GM10266 (cell line): ENCODE measurements at regions not wholly inside any gene's neighbourhood (a gene's known extent, or its start where the extent isn't known, plus 50 kb on each side); places are given as distances from the start of the nearest gene placed in this dataset.

Experiments
- DNase-seq: peaks from one replicate; pipeline ENCODE4 v3.0.0; 2012; ENCODE audit errors: extremely low spot score
- TF ChIP-seq, protein P1 (sequence below): IDR thresholded peaks from 2 replicates; pipeline ENCODE4 v1.5.1; 2012; ENCODE audit warnings: mild to moderate bottlenecking, low read depth; ENCODE audit not compliant: control insufficient read depth, insufficient read depth; ENCODE audit errors: missing control alignments

DNA sequence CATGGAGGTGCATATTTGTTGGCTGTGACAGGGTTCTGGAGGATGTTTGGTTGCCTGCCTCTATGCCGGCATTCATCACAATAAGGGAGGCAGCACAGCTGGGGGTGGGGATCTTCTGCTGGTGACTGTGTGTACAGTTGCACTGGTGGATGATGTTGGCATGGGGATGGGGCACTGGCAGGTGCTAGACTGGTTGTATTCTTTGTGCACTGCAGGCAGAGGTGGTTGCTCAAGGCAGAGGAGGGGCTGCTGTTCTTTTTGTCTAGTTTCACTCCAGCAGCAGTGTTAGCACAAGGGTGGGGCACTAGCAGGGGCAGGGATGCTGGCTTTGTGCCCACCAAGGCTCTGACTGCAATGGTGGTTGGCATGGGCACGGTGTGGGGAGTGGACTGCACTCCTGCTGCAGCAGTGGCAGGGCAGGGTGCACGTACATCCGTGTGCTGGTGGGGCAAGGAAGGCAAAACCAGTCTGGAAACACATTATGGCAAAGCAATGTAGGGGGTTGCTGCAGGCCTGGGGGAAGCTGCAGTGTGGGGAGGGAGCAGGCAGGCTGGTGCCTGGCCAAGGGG lies 69.3 kb downstream of the ISOC1 start:
- no peak for DNase-seq
- TF ChIP-seq, protein P1, sequence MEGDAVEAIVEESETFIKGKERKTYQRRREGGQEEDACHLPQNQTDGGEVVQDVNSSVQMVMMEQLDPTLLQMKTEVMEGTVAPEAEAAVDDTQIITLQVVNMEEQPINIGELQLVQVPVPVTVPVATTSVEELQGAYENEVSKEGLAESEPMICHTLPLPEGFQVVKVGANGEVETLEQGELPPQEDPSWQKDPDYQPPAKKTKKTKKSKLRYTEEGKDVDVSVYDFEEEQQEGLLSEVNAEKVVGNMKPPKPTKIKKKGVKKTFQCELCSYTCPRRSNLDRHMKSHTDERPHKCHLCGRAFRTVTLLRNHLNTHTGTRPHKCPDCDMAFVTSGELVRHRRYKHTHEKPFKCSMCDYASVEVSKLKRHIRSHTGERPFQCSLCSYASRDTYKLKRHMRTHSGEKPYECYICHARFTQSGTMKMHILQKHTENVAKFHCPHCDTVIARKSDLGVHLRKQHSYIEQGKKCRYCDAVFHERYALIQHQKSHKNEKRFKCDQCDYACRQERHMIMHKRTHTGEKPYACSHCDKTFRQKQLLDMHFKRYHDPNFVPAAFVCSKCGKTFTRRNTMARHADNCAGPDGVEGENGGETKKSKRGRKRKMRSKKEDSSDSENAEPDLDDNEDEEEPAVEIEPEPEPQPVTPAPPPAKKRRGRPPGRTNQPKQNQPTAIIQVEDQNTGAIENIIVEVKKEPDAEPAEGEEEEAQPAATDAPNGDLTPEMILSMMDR: no peak

- TF ChIP-seq, protein P1: no peak
These were observed 75.5 kb downstream of the ISOC1 start for GRCh38 chr5:129170050-129170449.

DNA sequence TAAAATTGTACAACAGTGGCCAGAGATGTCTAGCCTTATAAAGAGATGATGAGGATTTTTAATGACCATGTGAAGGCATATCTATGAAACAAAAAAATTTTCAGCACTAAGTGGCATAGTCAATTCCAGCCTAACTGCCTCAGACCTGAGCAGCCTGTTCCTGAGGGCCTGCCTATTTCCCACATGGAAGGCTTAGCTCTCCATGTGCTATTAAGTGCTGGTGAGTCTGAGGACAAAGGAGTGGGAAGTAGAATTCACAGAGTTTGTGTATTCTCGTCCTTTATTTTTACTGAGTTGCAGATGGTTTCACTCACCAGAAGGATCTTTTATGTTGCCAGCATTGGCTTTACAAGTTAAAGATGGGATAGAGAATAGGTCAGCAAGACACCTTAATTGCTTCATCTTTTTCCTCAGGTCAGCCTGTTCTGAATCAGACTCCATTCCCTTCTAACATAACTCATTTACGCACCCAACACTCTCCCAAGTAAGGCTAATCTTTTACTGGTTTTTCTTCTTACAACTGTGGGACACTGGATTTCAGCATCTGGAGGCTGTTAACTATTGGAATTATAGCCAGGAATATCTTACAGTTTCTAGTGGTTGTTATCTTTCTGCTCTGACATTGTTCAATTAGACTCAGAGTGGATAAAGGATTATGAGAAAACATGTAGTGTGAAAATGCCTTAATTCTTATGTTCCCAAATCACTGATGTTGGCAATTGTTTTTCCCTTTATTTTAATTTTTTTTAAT lies 76.8 kb downstream of the ISOC1 start:
- no peak for DNase-seq
- TF ChIP-seq, protein P1: no peak

More at GRCh38 chr5:129170050-129170449, 75.5 kb downstream of the ISOC1 start:
- DNase-seq: no peak

DNA sequence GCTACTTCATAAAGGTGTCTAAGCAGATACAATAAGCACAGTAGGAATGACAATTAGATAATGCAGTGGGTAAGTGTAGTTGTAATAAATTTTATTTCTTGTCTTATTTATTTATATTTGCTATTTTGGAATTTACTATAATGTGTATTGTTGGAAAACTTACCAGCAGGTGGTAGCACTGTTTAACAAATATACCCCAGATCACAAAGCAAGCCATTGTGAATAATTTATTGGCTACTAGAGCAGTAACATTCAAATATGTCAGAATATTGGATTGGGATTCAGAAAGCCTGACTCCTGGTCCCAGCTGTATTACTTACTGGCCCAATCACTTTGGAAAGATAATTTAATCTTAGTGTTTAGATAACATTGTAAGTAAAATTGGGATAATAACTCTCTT lies 78.0 kb downstream of the ISOC1 start:
- no peak for DNase-seq
- TF ChIP-seq, protein P1: no peak

- DNase-seq: no peak
- TF ChIP-seq, protein P1: no peak
These were observed 79.2 kb downstream of the ISOC1 start for GRCh38 chr5:129173771-129174170.

DNA sequence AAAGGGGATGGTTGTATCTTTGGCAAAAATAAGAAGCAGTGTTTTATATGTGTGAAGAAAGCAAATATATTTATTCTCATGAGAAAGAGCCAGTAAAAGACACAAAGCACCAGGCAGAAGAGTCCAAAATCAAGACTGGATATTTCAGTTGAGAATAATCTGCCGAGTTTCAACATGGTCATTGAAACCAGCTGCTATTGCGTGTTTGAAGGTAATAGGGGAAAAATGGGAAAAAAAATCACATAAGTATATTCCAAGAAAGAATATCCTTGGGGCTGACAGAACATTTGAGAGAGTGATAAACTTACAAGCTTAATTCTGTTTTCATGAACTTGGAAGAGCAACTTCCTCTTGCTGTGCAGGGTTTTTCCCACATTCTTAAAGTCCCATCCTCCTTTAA lies 79.9 kb downstream of the ISOC1 start:
- DNase-seq: no peak
- TF ChIP-seq, protein P1: no peak

GRCh38 chr5:129177451-129177850 lies 82.9 kb downstream of the ISOC1 start:
- TF ChIP-seq, protein P1: no peak

More at GRCh38 chr5:129177451-129177850, 82.9 kb downstream of the ISOC1 start:
- DNase-seq: no peak
